ENCODE measurements at regions not wholly inside any gene's neighbourhood (a gene's known extent, or its start where the extent isn't known, plus 50 kb on each side); places are given as distances from the start of the nearest gene placed in this dataset.
"Not testable (repeated sequence)": the region's sequence is repeated elsewhere in the genome, so short reads cannot be mapped to it uniquely, and the experiment has no call there.

- Histone ChIP-seq H3K36me3 (ENCODE audit: insufficient read depth, insufficient read length, low read length) (no peaks in the 10 kb centered on the region), H3K27me3 (ENCODE audit: insufficient read depth, insufficient read length) (no peaks in the 10 kb centered on the region), H3K4me3 (ENCODE audit: insufficient read length, low read depth) (no peak overlapping the region), H3K9me3 (ENCODE audit: insufficient read depth, low read length) (no peaks in the 10 kb centered on the region; the same call in 1 of the 2 replicates), H3K9ac (ENCODE audit: insufficient read length, low read depth) (no peak overlapping the region), H3K4me1 (ENCODE audit: insufficient read depth, insufficient read length) (no peaks in the 10 kb centered on the region)
- TF ChIP-seq ZNF274 (IDR thresholded peaks at IDR 0.05; ENCODE audit: low read depth, low read length), result no peak
- no peak for TF ChIP-seq SUZ12 (IDR thresholded peaks at IDR 0.05; ENCODE audit: extremely low read depth, insufficient read depth, insufficient read length)
- no peak for TF ChIP-seq YY1 (IDR thresholded peaks at IDR 0.05; ENCODE audit: insufficient read depth, insufficient read length)
- DNase-seq (ENCODE audit: low read depth, low spot score), result no peak
These were observed 309.7 kb downstream of the GUCY2F start for GRCh38 chrX:109172091-109172602.

GRCh38 chrX:109155161-109155560 is 326.7 kb downstream of the GUCY2F start:
- H3K4me1 ChIP-seq (ENCODE audit: insufficient read depth, insufficient read length), result no peaks in the 10 kb centered on the region

GRCh38 chrX:109144173-109144572 is 337.7 kb downstream of the GUCY2F start:
- DNase-seq (ENCODE audit: low read depth, low spot score), result peak; percentile 47
- H3K9ac ChIP-seq (ENCODE audit: insufficient read length, low read depth); H3K4me3 ChIP-seq (ENCODE audit: insufficient read length, low read depth); H3K27me3 ChIP-seq (ENCODE audit: insufficient read depth, insufficient read length); H3K4me1 ChIP-seq (ENCODE audit: insufficient read depth, insufficient read length); H3K9me3 ChIP-seq (ENCODE audit: insufficient read depth, low read length); H3K36me3 ChIP-seq (ENCODE audit: insufficient read depth, insufficient read length, low read length): not testable (repeated sequence)

More at GRCh38 chrX:109155161-109155560, 326.7 kb downstream of the GUCY2F start:
- DNase-seq (ENCODE audit: low read depth, low spot score), result no peak
- H3K4me3 ChIP-seq (ENCODE audit: insufficient read length, low read depth), result no peak overlapping the region
- H3K9ac ChIP-seq (ENCODE audit: insufficient read length, low read depth), result no peak overlapping the region
- no peaks in the 10 kb centered on the region for H3K27me3 ChIP-seq (ENCODE audit: insufficient read depth, insufficient read length)
- no peak for TF ChIP-seq YY1 (IDR thresholded peaks at IDR 0.05; ENCODE audit: insufficient read depth, insufficient read length)
- no peak for TF ChIP-seq ZNF274 (IDR thresholded peaks at IDR 0.05; ENCODE audit: low read depth, low read length)
- TF ChIP-seq SUZ12 (IDR thresholded peaks at IDR 0.05; ENCODE audit: extremely low read depth, insufficient read depth, insufficient read length), result no peak
- peaks cover 9% of the 10 kb centered on the region; the same call in 1 of the 2 replicates for H3K9me3 ChIP-seq (ENCODE audit: insufficient read depth, low read length)
- no peaks in the 10 kb centered on the region for H3K36me3 ChIP-seq (ENCODE audit: insufficient read depth, insufficient read length, low read length)

- no peaks in the 10 kb centered on the region for H3K4me1 ChIP-seq (ENCODE audit: insufficient read depth, insufficient read length)
- H3K36me3 ChIP-seq (ENCODE audit: insufficient read depth, insufficient read length, low read length), result no peaks in the 10 kb centered on the region
- no peak for DNase-seq (ENCODE audit: low read depth, low spot score)
- H3K4me3 ChIP-seq (ENCODE audit: insufficient read length, low read depth), result no peak overlapping the region
- no peak overlapping the region for H3K9ac ChIP-seq (ENCODE audit: insufficient read length, low read depth)
- peaks cover 7% of the 10 kb centered on the region for H3K9me3 ChIP-seq (ENCODE audit: insufficient read depth, low read length)
- H3K27me3 ChIP-seq (ENCODE audit: insufficient read depth, insufficient read length), result no peaks in the 10 kb centered on the region
- TF ChIP-seq YY1 (IDR thresholded peaks at IDR 0.05; ENCODE audit: insufficient read depth, insufficient read length), result no peak
- no peak for TF ChIP-seq ZNF274 (IDR thresholded peaks at IDR 0.05; ENCODE audit: low read depth, low read length)
- no peak for TF ChIP-seq SUZ12 (IDR thresholded peaks at IDR 0.05; ENCODE audit: extremely low read depth, insufficient read depth, insufficient read length)
These were observed 341.4 kb downstream of the GUCY2F start for GRCh38 chrX:109140463-109140862.

- H3K4me1 ChIP-seq (ENCODE audit: insufficient read depth, insufficient read length), result no peaks in the 10 kb centered on the region
- DNase-seq (ENCODE audit: low read depth, low spot score), result no peak
- no peak overlapping the region for H3K9ac ChIP-seq (ENCODE audit: insufficient read length, low read depth)
- H3K4me3 ChIP-seq (ENCODE audit: insufficient read length, low read depth), result no peak overlapping the region
- no peak for TF ChIP-seq YY1 (IDR thresholded peaks at IDR 0.05; ENCODE audit: insufficient read depth, insufficient read length)
- TF ChIP-seq ZNF274 (IDR thresholded peaks at IDR 0.05; ENCODE audit: low read depth, low read length), result no peak
- TF ChIP-seq SUZ12 (IDR thresholded peaks at IDR 0.05; ENCODE audit: extremely low read depth, insufficient read depth, insufficient read length), result no peak
- peaks cover 5% of the 10 kb centered on the region; the same call in 1 of the 2 replicates for H3K9me3 ChIP-seq (ENCODE audit: insufficient read depth, low read length)
- no peaks in the 10 kb centered on the region for H3K36me3 ChIP-seq (ENCODE audit: insufficient read depth, insufficient read length, low read length)
- H3K27me3 ChIP-seq (ENCODE audit: insufficient read depth, insufficient read length), result no peaks in the 10 kb centered on the region
These were observed 347.1 kb downstream of the GUCY2F start for GRCh38 chrX:109134777-109135176.

- H3K27me3 ChIP-seq (ENCODE audit: insufficient read depth, insufficient read length), result no peaks in the 10 kb centered on the region
- H3K4me1 ChIP-seq (ENCODE audit: insufficient read depth, insufficient read length), result no peaks in the 10 kb centered on the region
- no peak overlapping the region for H3K4me3 ChIP-seq (ENCODE audit: insufficient read length, low read depth)
- TF ChIP-seq YY1 (IDR thresholded peaks at IDR 0.05; ENCODE audit: insufficient read depth, insufficient read length) (no peak), SUZ12 (IDR thresholded peaks at IDR 0.05; ENCODE audit: extremely low read depth, insufficient read depth, insufficient read length) (no peak), ZNF274 (IDR thresholded peaks at IDR 0.05; ENCODE audit: low read depth, low read length) (no peak)
- H3K9me3 ChIP-seq (ENCODE audit: insufficient read depth, low read length), result no peaks in the 10 kb centered on the region
- no peak for DNase-seq (ENCODE audit: low read depth, low spot score)
- H3K9ac ChIP-seq (ENCODE audit: insufficient read length, low read depth), result no peak overlapping the region
- no peaks in the 10 kb centered on the region for H3K36me3 ChIP-seq (ENCODE audit: insufficient read depth, insufficient read length, low read length)
These were observed 356.6 kb downstream of the GUCY2F start for GRCh38 chrX:109125304-109125703.

- Histone ChIP-seq H3K36me3 (ENCODE audit: insufficient read depth, insufficient read length, low read length) (no peaks in the 10 kb centered on the region), H3K4me3 (ENCODE audit: insufficient read length, low read depth) (no peak overlapping the region), H3K4me1 (ENCODE audit: insufficient read depth, insufficient read length) (no peaks in the 10 kb centered on the region), H3K27me3 (ENCODE audit: insufficient read depth, insufficient read length) (no peaks in the 10 kb centered on the region), H3K9me3 (ENCODE audit: insufficient read depth, low read length) (no peaks in the 10 kb centered on the region), H3K9ac (ENCODE audit: insufficient read length, low read depth) (no peak overlapping the region)
- TF ChIP-seq YY1 (IDR thresholded peaks at IDR 0.05; ENCODE audit: insufficient read depth, insufficient read length) (no peak), SUZ12 (IDR thresholded peaks at IDR 0.05; ENCODE audit: extremely low read depth, insufficient read depth, insufficient read length) (no peak), ZNF274 (IDR thresholded peaks at IDR 0.05; ENCODE audit: low read depth, low read length) (no peak)
- no peak for DNase-seq (ENCODE audit: low read depth, low spot score)
These were observed 353.0 kb upstream of the IRS4 start for GRCh38 chrX:109089359-109089758.

All from NT2/D1 (cell line).